ENCODE measurements at regions not wholly inside any gene's neighbourhood (a gene's known extent, or its start where the extent isn't known, plus 50 kb on each side); places are given as distances from the start of the nearest gene placed in this dataset.

DNA sequence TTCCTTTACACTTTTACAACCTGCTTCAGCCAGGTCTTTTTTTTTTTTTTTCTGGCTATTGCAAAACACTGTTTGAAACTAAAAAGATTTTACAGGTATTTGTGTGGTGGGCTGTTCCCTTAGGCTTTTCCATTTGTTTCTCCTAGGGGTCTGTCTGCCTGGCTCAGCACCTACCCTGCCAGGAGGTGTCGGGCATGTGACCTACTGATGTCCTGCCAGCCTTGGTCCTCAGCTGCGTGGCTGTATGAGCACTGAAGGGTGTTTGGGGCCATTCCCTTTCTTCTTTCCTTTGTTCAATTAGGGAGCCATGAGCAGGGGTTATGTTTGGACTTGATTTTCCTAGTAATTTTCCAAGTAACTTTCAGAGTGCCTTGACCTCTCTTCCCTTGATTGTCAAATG is 269.2 kb upstream of the SALL1 start:
- TF ChIP-seq POLR2A (IDR thresholded peaks at IDR 0.05): no peak
- TF ChIP-seq POLR2AphosphoS5 (IDR thresholded peaks at IDR 0.05): no peak

All from breast epithelium (tissue), 3 donors.